HUES64 (cell line): ENCODE measurements at regions not wholly inside any gene's neighbourhood (a gene's known extent, or its start where the extent isn't known, plus 50 kb on each side); places are given as distances from the start of the nearest gene placed in this dataset.

Source experiments
- H3K27ac ChIP-seq: 2 replicates; pipeline ENCODE4 v1.7.0; 2013; ENCODE audit warnings: low read depth, low read length, inconsistent platforms
- H3K27me3 ChIP-seq: 2 replicates; pipeline ENCODE4 v1.6.1; 2013; ENCODE audit warnings: mild to moderate bottlenecking, low read length; ENCODE audit not compliant: insufficient read depth
- H3K36me3 ChIP-seq: 2 replicates; pipeline ENCODE4 v1.6.1; 2013; ENCODE audit warnings: mild to moderate bottlenecking, low read length; ENCODE audit not compliant: insufficient read depth
- H3K4me1 ChIP-seq: 2 replicates; pipeline ENCODE4 v1.6.1; 2013; ENCODE audit warnings: mild to moderate bottlenecking, low read length, moderate library complexity; ENCODE audit not compliant: insufficient read depth
- H3K4me3 ChIP-seq: 2 replicates; pipeline ENCODE4 v1.5.1; 2013; ENCODE audit warnings: mild to moderate bottlenecking, low read length, moderate library complexity
- H3K9ac ChIP-seq: 2 replicates; pipeline ENCODE4 v1.6.1; 2013; ENCODE audit warnings: mild to moderate bottlenecking, low read depth, low read length
- H3K9me3 ChIP-seq: 2 replicates; pipeline ENCODE4 v1.6.1; 2013; ENCODE audit warnings: low read depth, low read length; ENCODE audit not compliant: insufficient read depth
- WGBS: fragments of 150-250, 120-280 bp; methylation state at CpG from one replicate; pipeline ENCODE4 v1.1.7; 2013; ENCODE audit warnings: missing lambda C conversion rate; 5-methylcytosine and 5-hydroxymethylcytosine counted together

DNA sequence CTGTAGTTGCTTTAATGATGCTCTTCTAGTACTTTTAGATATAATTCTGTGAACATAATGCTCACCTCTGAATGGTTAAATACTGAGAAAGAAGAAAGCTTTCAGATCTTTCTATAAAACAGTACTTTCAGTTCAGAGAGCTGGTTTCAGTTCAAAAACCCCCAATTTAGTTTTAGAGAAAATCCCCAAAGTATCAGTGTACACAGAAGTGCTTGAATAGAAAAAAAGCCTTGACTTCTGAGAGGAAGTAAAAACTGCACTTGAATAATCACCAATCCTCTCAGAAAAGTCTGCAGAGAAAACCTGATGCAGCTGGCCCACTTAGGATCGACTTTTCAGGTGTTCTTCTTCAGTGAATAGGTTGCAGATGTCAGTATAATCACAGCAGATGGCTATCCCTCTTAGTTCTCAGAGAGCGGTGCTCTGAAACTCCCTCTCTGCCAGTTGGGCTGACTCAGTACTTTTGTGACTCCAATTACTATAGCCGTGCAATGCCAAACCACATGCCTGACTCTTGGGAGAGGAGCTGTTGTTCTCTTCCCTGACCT is 616.3 kb downstream of the LRFN5 start:
- 85% methylated on average over 3 of the region's 3 CpGs for WGBS
- no peaks in the 10 kb centered on the region for H3K36me3 ChIP-seq
- peaks cover 4% of the 10 kb centered on the region; the same call in 1 of the 2 replicates for H3K4me1 ChIP-seq
- H3K27me3 ChIP-seq = no peaks in the 10 kb centered on the region
- H3K4me3 ChIP-seq = no peak overlapping the region
- H3K27ac ChIP-seq = no peak overlapping the region
- 0 out of 2 replicates have a peak, but pooled peaks cover 3% of the 10 kb centered on the region for H3K9me3 ChIP-seq
- H3K9ac ChIP-seq = no peak overlapping the region

DNA sequence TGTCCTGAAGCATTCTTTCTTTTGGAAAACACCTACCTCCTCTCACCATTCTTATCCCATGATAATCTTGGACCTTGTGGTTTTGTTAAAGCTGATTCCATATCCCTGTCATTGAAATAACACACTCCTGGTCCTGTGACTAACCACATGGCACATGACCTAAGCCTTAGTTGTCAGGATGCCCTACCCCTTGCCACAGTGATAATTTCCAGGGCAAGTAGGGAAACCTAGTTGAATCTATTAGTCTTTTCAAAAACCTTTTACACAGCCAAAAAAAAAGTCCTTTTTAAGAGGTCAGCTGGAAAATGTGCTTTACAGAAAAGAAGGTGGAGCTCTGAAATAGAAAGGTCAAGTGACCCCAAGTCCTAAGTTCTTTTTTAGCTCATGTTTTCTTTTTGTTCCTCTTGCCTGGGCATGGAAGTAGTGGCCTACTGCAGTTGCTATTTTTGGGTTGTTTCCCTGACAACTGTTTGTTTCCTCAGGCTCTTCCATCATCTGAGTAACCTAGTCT is 608.4 kb downstream of the LRFN5 start:
- Histone ChIP-seq H3K9ac (no peak overlapping the region), H3K27ac (no peak overlapping the region), H3K4me3 (no peak overlapping the region), H3K4me1 (no peaks in the 10 kb centered on the region), H3K36me3 (no peaks in the 10 kb centered on the region), H3K9me3 (no peaks in the 10 kb centered on the region), H3K27me3 (no peaks in the 10 kb centered on the region)

DNA sequence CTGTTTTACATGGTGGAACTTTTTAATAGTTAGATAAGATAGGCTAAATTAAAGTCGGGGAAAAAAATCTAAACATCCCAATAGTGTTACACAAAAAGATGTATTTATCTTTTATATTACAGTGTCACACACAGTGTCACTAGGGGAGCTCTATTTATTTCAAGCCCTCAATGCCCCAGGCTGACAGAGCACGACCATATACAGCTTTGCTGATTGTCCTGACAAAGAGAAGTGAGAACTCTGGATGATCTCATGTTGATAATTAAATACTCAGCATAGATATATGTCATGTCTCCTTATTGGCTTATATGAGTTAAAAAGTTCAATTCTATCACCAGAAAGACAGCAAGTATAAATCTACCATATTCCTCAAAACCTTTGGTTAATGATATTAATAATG is 594.3 kb downstream of the LRFN5 start:
- Histone ChIP-seq H3K36me3 (no peaks in the 10 kb centered on the region), H3K4me3 (no peak overlapping the region), H3K4me1 (peaks cover 3% of the 10 kb centered on the region; the same call in 1 of the 2 replicates), H3K27me3 (no peaks in the 10 kb centered on the region), H3K9me3 (no peaks in the 10 kb centered on the region), H3K27ac (no peak overlapping the region), H3K9ac (no peak overlapping the region)
- WGBS = 87% methylated on average over 1 of the region's 2 CpGs

DNA sequence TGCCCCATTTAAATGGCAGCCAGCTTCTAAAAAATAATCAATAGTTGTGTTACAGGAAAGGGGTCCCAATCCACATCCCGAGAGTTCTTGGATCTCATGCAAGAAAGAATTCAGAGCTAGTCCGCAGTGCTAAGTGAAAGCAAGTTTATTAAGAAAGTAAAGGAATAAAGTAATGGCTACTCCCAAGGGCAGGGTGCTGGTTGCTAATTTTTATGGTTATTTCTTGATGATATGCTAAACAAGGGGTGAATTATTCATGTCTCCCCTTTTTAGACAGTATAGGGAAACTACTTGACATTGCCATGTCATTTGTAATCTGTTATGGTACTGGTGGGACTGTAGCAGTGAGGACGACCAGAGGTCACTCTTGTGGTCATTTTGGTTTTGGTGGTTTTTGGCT is 591.3 kb downstream of the LRFN5 start:
- H3K9me3 ChIP-seq = no peaks in the 10 kb centered on the region
- H3K27ac ChIP-seq = no peak overlapping the region
- H3K36me3 ChIP-seq = no peaks in the 10 kb centered on the region
- H3K9ac ChIP-seq = no peak overlapping the region
- H3K27me3 ChIP-seq = no peaks in the 10 kb centered on the region
- WGBS = 75% methylated on average over 3 of the region's 3 CpGs
- peaks cover 3% of the 10 kb centered on the region; the same call in 1 of the 2 replicates for H3K4me1 ChIP-seq
- no peak overlapping the region for H3K4me3 ChIP-seq

DNA sequence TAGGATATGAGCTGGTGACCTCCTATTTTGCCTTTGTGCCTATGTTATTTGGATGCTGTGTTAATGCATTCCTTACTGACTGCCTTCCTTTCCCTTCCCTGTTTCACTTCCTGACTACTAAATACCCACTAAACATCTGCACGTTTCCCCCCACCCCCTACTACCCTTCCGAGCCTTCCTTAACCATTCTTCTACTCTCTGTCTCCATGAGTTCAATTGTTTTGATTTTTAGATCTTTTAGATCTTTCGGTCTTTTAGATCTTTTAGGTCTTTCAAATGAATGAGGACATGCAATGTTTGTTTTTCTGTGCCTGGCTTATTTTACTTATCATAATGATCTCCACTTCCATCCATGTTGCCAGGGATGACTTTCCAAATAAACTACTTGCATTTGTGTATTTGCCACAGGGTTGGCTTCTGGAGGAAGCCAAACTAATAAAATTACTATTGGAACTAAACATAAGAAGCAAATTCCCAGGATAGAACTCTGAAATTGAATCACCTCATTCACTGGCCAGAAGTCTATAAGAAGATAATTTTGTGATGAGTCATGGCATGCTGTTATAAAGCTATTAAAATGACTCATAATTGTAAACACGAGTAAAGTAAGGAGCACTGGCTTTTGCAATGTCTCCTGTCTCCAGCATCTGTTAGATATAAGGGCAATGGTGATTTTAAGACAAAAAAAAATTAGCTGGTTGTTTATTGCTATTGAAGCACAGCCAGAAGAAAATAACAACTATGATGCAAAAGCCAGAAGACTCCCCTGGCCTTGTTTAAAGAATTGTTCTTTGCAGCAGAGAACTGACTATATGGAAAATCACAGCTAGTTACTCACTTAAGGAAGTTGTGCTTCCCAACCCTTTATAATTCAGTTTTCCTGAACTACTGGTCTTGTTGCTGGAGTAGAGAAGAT is 586.3 kb downstream of the LRFN5 start:
- H3K4me1 ChIP-seq = peaks cover 3% of the 10 kb centered on the region; the same call in 1 of the 2 replicates
- H3K9ac ChIP-seq = no peak overlapping the region
- H3K27me3 ChIP-seq = no peaks in the 10 kb centered on the region
- H3K9me3 ChIP-seq = no peaks in the 10 kb centered on the region
- 74% methylated on average over 3 of the region's 4 CpGs for WGBS
- H3K36me3 ChIP-seq = no peaks in the 10 kb centered on the region
- H3K4me3 ChIP-seq = no peak overlapping the region
- H3K27ac ChIP-seq = no peak overlapping the region

DNA sequence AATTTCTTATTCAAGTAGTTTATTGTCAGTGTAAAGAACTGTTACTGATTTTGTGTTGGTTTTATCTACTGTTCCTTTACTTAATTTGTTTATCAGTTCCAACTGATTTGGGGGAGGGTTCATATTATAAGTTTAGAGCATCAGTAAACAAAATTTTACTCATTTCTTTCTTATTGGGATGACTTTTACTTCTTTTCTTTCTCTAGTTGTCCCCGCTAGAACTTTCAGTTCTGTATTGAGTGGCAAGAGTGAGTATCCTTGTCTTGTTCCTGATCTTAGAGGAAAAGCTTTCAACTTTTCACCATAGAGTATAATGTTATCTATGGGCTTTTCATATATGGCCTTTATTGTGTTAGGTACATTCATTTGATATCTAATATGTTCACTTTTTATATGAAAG is 584.1 kb downstream of the LRFN5 start:
- H3K9me3 ChIP-seq = no peaks in the 10 kb centered on the region
- no peak overlapping the region for H3K4me3 ChIP-seq
- H3K36me3 ChIP-seq = no peaks in the 10 kb centered on the region
- no CpG with 5 or more reads among the region's 1 CpG for WGBS
- no peak overlapping the region for H3K27ac ChIP-seq
- no peaks in the 10 kb centered on the region for H3K4me1 ChIP-seq
- H3K27me3 ChIP-seq = no peaks in the 10 kb centered on the region
- H3K9ac ChIP-seq = no peak overlapping the region

DNA sequence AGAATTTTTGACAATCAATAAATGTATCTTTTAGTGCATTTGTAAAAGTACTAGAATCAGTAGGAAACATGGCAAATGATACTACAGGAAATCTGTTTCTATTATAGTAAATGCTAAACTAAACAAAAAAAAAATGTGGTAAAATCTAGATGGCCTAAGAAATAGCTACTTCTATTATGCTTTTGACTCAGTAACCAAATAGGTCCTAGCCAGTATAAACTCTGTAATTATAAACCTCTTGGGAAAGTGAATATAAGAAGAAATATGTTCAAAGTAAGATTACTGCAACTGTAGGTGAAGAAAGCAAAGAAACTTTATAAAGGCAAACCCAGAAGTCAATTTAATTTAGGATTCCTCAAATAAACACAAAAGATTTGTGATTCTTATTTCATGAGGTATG is 581.2 kb downstream of the LRFN5 start:
- H3K9ac ChIP-seq = no peak overlapping the region
- no peaks in the 10 kb centered on the region for H3K36me3 ChIP-seq
- H3K4me3 ChIP-seq = no peak overlapping the region
- H3K27me3 ChIP-seq = no peaks in the 10 kb centered on the region
- H3K9me3 ChIP-seq = no peaks in the 10 kb centered on the region
- no peaks in the 10 kb centered on the region for H3K4me1 ChIP-seq
- no peak overlapping the region for H3K27ac ChIP-seq

DNA sequence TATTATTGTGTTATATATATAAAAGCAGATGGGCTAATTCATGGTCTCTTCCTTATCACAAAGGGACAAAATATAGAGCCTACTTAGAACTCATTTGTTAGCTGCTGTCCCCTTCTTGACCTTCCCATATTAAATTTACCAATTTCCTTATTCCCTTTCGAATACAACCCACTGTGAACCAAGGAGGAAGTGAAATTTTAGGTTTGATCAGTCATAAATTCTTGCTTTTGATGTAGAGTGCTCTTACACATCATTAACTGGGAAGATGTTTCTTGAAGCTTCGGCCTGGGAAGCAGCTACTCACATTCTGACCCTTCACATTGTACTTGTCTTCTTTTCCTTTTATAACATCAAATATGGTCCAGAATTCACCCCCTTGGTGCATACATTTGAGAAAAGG is 579.0 kb downstream of the LRFN5 start:
- 100% methylated on average over 1 of the region's 2 CpGs for WGBS
- Histone ChIP-seq H3K9ac (no peak overlapping the region), H3K9me3 (no peaks in the 10 kb centered on the region), H3K36me3 (no peaks in the 10 kb centered on the region), H3K4me1 (no peaks in the 10 kb centered on the region), H3K27ac (no peak overlapping the region), H3K4me3 (no peak overlapping the region), H3K27me3 (no peaks in the 10 kb centered on the region)

DNA sequence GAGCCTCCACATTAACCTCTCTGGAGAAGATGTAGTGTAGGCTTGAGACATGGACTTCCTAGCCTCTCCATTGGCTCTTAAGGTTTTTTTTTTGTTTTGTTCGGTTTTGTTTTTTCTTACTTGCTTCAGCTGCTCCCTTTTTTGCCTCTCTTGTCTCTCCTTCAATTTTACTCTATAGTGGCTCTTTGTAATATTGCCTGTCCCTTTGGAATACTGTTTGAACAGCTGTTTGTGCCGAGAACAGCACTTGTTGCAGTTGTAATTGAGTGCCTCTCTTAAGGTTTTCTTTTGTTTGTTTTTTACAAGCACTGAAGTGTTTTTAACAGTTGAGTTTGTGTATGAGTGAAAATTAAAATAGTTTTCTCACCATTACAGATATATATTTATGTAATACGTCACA is 567.7 kb downstream of the LRFN5 start:
- Histone ChIP-seq H3K9me3 (0 out of 2 replicates have a peak, but pooled peaks cover 7% of the 10 kb centered on the region), H3K27me3 (no peaks in the 10 kb centered on the region), H3K9ac (no peak overlapping the region), H3K4me3 (no peak overlapping the region), H3K27ac (no peak overlapping the region), H3K36me3 (no peaks in the 10 kb centered on the region), H3K4me1 (no peaks in the 10 kb centered on the region)
- 97% methylated on average over 2 of the region's 3 CpGs for WGBS

DNA sequence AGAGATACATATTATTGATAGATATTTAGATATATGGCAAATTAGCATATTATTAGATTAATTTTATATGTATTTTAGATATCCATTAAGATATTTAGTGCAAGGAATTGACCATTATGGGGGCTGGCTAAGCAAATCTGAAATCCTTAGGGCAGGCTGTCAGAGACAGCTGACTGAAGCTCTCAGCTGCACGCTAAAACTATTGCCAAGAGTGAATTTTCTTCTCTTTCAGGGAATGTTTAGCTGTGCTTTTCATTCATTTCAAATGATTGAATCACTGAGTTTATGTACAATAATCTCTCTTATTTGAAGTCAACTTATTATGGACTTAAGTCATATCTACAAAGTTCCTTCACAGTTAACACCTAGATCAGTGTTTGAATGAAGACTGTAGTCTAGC is 566.5 kb downstream of the LRFN5 start:
- H3K9ac ChIP-seq = no peak overlapping the region
- no peaks in the 10 kb centered on the region for H3K36me3 ChIP-seq
- no peak overlapping the region for H3K4me3 ChIP-seq
- H3K9me3 ChIP-seq = 0 out of 2 replicates have a peak, but pooled peaks cover 7% of the 10 kb centered on the region
- WGBS = 91% methylated on average over 1 of the region's 1 CpG
- H3K27ac ChIP-seq = no peak overlapping the region
- H3K4me1 ChIP-seq = no peaks in the 10 kb centered on the region
- H3K27me3 ChIP-seq = no peaks in the 10 kb centered on the region

DNA sequence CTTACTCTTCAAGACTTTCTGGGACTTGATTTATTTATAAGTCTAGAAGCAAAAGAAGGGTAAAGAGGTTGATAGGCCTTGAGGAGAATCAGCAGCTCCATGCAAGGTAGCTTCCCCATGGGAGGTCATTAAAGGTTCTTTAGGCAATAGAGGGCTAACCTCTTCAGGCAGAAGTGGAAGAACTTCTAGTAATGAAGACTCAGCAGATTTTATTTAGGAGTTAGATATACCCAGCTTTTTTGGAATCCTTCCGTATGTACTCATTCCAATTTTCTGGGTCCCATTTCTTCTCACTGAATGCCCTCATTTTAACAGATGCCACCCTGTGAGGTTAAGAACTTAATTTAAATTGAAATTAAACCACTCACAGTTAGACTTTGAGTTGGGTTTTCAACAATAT is 565.6 kb downstream of the LRFN5 start:
- H3K9ac ChIP-seq = no peak overlapping the region
- no peak overlapping the region for H3K27ac ChIP-seq
- no peaks in the 10 kb centered on the region for H3K27me3 ChIP-seq
- no peaks in the 10 kb centered on the region for H3K36me3 ChIP-seq
- no peaks in the 10 kb centered on the region for H3K4me1 ChIP-seq
- no peak overlapping the region for H3K4me3 ChIP-seq
- 0 out of 2 replicates have a peak, but pooled peaks cover 7% of the 10 kb centered on the region for H3K9me3 ChIP-seq
- WGBS = 100% methylated on average over 1 of the region's 1 CpG
